Activated naive CD4-positive, alpha-beta T cell treated with anti-CD3 and anti-CD28 coated beads, Interleukin-2, amount 50 U/mL, for 16 hours (primary cell): ENCODE measurements at regions not wholly inside any gene's neighbourhood (a gene's known extent, or its start where the extent isn't known, plus 50 kb on each side); places are given as distances from the start of the nearest gene placed in this dataset.

Source experiments
- DNase-seq: peaks from one replicate; pipeline ENCODE4 v3.0.0-alpha.2; 2020

- DNase-seq: no peak
Measured at GRCh38 chr4:55175779-55176231, 50.4 kb upstream of the KDR start.

DNA sequence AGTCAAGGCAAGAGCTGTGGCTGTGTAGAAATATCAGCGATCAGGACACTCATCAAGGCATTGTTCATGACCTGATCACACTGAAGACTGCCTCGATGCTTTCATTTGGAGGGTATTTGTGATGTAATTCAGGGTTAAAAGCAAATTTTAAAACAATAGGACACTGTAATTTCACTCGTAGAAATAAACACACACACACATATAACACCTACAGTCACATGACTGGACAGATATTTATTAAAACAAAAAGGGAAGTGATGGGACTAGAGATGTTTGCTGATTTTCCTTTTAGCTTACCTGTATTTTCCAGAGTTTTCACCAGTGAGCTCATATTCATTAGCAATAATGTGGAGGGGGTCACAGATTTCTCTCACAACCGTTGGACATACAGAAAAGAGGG lies 51.1 kb upstream of the KDR start:
- DNase-seq: no peak

GRCh38 chr4:55177461-55177860 lies 52.1 kb upstream of the KDR start:
- no peak for DNase-seq

- DNase-seq: no peak
Measured at GRCh38 chr4:55178226-55179005, 53.0 kb upstream of the KDR start.

GRCh38 chr4:55181010-55182005 lies 55.9 kb upstream of the KDR start:
- DNase-seq: no peak

- no peak for DNase-seq
Measured at GRCh38 chr4:55183926-55184599, 58.7 kb upstream of the KDR start.

GRCh38 chr4:55184600-55185523 lies 59.5 kb upstream of the KDR start:
- peak; percentile 23 for DNase-seq

GRCh38 chr4:55186123-55186522 lies 60.7 kb upstream of the KDR start:
- DNase-seq: no peak

- no peak for DNase-seq
Measured at GRCh38 chr4:55186700-55187099, 61.3 kb upstream of the KDR start.

DNA sequence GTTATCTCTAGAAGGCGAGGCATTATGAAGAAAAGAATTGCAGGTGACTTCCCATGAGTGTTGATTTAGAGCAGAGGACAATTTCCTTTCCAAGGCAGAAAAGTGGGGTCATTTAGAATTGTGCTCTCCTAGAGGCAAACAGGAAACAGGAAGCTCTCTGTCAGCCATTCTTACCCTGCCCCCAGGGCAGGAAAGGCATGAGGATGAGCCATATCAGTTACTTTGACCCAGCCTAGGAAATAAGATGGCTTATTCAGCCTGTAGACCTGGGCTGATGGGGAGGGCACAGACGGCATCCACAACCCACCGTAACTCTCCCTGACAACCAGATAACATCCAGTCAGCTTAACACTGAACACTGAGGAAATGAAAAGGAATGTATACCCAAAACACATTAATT lies 88.8 kb upstream of the KDR start:
- no peak for DNase-seq

GRCh38 chr4:55215087-55215486 lies 89.7 kb upstream of the KDR start:
- no peak for DNase-seq

GRCh38 chr4:55216863-55217635 lies 91.7 kb upstream of the KDR start:
- DNase-seq: no peak

DNA sequence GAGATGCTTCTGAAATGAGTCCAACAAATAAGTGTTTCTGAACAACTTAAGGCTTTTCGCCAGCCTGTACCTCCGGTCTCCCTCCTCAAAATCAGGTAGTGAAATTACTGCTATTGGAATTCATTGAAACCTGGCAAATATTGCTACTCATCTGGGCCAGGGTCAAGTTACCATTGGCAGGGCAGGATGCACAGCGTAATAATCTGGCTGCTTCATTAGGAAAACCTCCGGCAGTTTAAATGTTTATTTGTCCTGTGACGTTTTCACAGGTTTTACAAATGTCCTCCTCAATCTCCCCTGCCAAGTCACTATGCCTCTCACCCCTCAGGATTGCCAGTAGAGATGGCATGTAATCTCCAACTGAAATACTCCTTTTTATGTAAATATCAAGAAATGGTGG lies 92.6 kb upstream of the KDR start:
- DNase-seq: no peak

DNA sequence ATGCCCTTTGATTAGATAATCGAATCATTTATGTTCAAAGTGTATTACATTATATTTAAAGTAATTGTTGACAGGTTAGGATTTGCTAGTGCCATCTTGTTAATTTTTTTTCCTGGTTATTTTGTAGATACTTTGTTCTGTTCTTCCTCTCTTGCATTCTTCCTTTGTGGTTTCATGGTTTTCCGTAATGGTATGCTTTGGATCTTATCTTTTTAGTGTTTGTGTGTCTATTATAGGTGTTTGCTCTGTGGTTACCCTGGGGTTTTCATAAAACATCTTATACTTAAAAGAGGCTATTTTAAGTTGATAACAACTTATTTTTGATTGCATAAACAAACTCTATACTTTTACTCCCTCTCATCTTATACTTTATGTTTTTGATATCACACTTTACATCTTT lies 108.2 kb upstream of the SRD5A3 start:
- no peak for DNase-seq

DNA sequence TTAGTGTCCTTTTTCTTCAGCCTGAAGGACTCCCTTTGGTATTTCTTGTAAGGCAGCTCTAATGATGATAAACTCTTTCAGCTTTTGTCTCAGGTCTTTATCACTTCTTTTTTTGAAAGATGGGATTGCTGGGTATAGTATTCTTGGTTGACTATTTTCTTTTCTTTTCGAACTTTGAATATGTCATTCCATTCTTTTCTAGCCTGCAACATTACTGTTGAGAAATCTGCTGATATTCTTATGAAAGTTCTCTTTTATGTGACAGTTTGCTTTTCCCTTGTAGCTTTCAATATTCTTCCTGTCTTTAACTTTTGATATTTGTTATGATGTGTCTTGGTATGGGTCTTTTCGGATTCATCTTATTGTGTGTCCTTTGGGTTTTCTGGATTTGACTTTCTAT lies 107.6 kb upstream of the SRD5A3 start:
- DNase-seq: no peak

DNA sequence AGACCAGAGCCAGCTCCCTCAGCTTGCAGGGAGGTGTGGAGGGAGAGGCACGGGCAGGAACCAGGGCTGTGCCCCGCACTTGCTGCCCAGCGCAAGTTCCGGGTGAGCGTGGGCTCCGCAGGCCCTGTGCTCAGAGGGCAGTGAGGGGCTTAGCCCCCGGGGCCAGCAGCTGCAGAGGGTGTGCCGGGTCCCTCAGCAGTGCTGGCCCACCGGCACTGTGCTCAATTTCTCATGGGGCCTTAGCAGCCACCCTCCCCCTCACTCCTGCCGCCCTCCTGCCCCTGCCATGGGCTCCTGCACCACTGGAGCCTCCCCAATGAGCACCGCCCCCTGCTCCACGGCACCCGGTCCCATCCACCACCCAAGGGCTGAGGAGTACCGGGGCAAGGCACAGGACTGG lies 104.6 kb upstream of the SRD5A3 start:
- DNase-seq: no peak

- no peak for DNase-seq
Measured at GRCh38 chr4:55242506-55242905, 103.5 kb upstream of the SRD5A3 start.

DNA sequence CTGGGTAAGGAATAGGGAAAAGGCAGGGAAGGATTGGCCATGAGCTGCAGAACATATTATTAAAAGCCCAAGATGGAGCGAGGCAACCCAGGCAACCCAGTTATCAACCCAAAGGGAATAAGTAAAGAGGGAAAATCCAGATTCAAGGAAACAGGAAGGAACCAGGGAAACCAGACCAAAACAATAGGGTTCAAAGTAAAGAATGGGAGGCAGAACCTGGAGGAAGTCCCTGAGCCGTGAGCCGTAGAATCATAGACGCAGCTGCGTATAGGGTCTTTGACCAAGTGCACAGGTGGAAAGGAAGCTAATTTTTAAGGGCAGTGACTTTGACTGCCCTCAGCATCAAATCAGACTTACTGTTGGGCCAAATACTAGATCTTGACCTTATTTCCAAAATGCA lies 98.5 kb upstream of the SRD5A3 start:
- no peak for DNase-seq

GRCh38 chr4:55248756-55249155 lies 97.3 kb upstream of the SRD5A3 start:
- DNase-seq: no peak

DNA sequence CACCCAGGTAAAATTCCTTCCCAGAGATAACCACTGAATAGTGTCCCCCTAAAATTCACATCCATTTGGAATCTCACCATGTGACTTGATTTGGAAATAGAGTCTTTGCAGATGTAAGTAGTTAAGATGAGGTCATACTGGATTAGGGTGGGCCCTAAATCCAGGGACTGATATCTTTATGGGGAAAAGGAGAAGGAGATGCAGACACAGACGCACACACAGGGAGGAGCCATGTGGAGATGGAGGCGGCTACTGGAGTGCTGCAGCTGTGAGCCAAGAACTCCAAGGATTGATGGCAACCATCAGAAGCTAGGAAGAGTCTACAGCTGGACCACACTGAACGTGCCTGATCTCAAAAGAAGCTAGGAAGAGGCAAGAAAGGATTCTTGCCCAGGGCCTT lies 96.6 kb upstream of the SRD5A3 start:
- DNase-seq: no peak

DNA sequence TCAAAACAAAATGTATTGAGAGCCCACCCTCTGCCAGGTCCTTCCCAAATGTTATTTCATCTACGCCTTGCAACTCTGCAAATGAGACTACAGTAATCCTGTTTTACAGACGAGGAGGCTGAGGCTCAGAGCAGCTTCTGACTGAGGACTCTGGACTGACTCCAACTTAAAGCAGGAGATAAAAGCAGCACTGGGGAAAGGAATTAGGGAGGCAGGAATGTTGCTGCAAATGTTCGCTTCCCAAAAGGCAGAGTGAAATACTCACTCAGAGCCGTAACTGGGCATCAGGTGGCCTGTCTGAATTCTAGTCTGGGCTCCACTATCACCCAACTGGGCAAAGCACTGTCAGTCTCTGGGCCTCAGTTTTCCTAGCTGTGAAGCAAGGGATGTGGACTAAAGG lies 94.7 kb upstream of the SRD5A3 start:
- no peak for DNase-seq
